SK-N-SH treated with all-trans-retinoic acid at 6 μM for 48 hours (cell line): ENCODE measurements at regions not wholly inside any gene's neighbourhood (a gene's known extent, or its start where the extent isn't known, plus 50 kb on each side); places are given as distances from the start of the nearest gene placed in this dataset.

ENCODE experiments used
- ATAC-seq: fragments of 200-7000 bp; cut with Tn5 transposase; 3 replicates; pipeline ENCODE4 v1.9.1; 2020; ENCODE audit warnings: mild to moderate bottlenecking, moderate library complexity
- ARNTL ChIP-seq: fragments of 450-650 bp; formaldehyde crosslinking; IDR thresholded peaks from 2 replicates; pipeline ENCODE4 v1.5.0; 2020; ENCODE audit warnings: low read depth, mild to moderate bottlenecking, moderate library complexity, borderline replicate concordance
- BACH2 ChIP-seq: fragments of 250-450 bp; sonication (Bioruptor Pico); IDR thresholded peaks from 2 replicates; pipeline ENCODE4 v1.9.0; 2021; ENCODE audit warnings: mild to moderate bottlenecking, borderline replicate concordance
- CREB5 ChIP-seq: fragments of 250-450 bp; sonication (Bioruptor Pico); IDR thresholded peaks from 2 replicates; pipeline ENCODE4 v1.5.1; 2020; ENCODE audit warnings: low read depth, mild to moderate bottlenecking, moderate library complexity
- CSDC2 ChIP-seq: fragments of 250-450 bp; sonication (Bioruptor Pico); IDR thresholded peaks from 2 replicates; pipeline ENCODE4 v1.5.0; 2020; ENCODE audit warnings: mild to moderate bottlenecking, moderate library complexity
- CSRNP3 ChIP-seq: fragments of 250-450 bp; sonication (Bioruptor Pico); IDR thresholded peaks from 2 replicates; pipeline ENCODE4 v1.5.1; 2021; ENCODE audit warnings: mild to moderate bottlenecking, moderate library complexity
- ESRRG ChIP-seq: fragments of 250-450 bp; sonication (Bioruptor Pico); IDR thresholded peaks from 2 replicates; pipeline ENCODE4 v1.6.1; 2021; ENCODE audit warnings: mild to moderate bottlenecking
- GLIS3 ChIP-seq: fragments of 250-450 bp; sonication (Bioruptor Pico); IDR thresholded peaks from 2 replicates; pipeline ENCODE4 v1.5.0; 2020; ENCODE audit warnings: mild to moderate bottlenecking, moderate library complexity
- ISL1 ChIP-seq: fragments of 250-450 bp; sonication (Bioruptor Pico); IDR thresholded peaks from 2 replicates; pipeline ENCODE4 v2.1.2; 2022; ENCODE audit warnings: mild to moderate bottlenecking, moderate library complexity
- PATZ1 ChIP-seq: fragments of 250-450 bp; sonication (Bioruptor Pico); IDR thresholded peaks from 2 replicates; pipeline ENCODE4 v1.8.0; 2020; ENCODE audit warnings: mild to moderate bottlenecking, moderate library complexity, borderline replicate concordance
- POU6F1 ChIP-seq: fragments of 250-450 bp; sonication (Bioruptor Pico); IDR thresholded peaks from 2 replicates; pipeline ENCODE4 v1.8.0; 2021; ENCODE audit warnings: low read depth, mild to moderate bottlenecking, moderate library complexity, borderline replicate concordance
- PPARA ChIP-seq: fragments of 250-450 bp; sonication (Bioruptor Pico); IDR thresholded peaks from 2 replicates; pipeline ENCODE4 v1.5.0; 2020; ENCODE audit warnings: mild to moderate bottlenecking, borderline replicate concordance
- RARB ChIP-seq: fragments of 250-450 bp; sonication (Bioruptor Pico); IDR thresholded peaks from 2 replicates; pipeline ENCODE4 v1.8.0; 2021; ENCODE audit warnings: mild to moderate bottlenecking, moderate library complexity
- SNAI2 ChIP-seq: fragments of 250-450 bp; sonication (Bioruptor Pico); IDR thresholded peaks from 2 replicates; pipeline ENCODE4 v1.5.0; 2020; ENCODE audit warnings: mild to moderate bottlenecking, moderate library complexity
- TCF4 ChIP-seq: fragments of 250-450 bp; sonication (Bioruptor Pico); IDR thresholded peaks from 2 replicates; pipeline ENCODE4 v1.8.0; 2021; ENCODE audit warnings: mild to moderate bottlenecking, moderate library complexity, borderline replicate concordance
- TOX ChIP-seq: fragments of 250-450 bp; sonication (Bioruptor Pico); IDR thresholded peaks from 2 replicates; pipeline ENCODE4 v1.8.0; 2021; ENCODE audit warnings: mild to moderate bottlenecking, moderate library complexity, borderline replicate concordance
- TSHZ2 ChIP-seq: fragments of 250-450 bp; sonication (Bioruptor Pico); IDR thresholded peaks from 2 replicates; pipeline ENCODE4 v1.5.0; 2020; ENCODE audit warnings: mild to moderate bottlenecking, moderate library complexity
- ZC3H10 ChIP-seq: fragments of 250-450 bp; sonication (Bioruptor Pico); IDR thresholded peaks from 2 replicates; pipeline ENCODE4 v1.5.1; 2021; ENCODE audit warnings: mild to moderate bottlenecking, moderate library complexity
- ZFP3 ChIP-seq: fragments of 250-450 bp; sonication (Bioruptor Pico); IDR thresholded peaks from 2 replicates; pipeline ENCODE4 v1.5.0; 2020; ENCODE audit warnings: mild to moderate bottlenecking, moderate library complexity
- ZFP30 ChIP-seq: fragments of 450-650 bp; formaldehyde crosslinking; IDR thresholded peaks from 2 replicates; pipeline ENCODE4 v1.5.0; 2022; ENCODE audit warnings: mild to moderate bottlenecking, moderate library complexity
- ZNF565 ChIP-seq: fragments of 450-650 bp; formaldehyde crosslinking; conservative IDR thresholded peaks from 2 replicates; pipeline ENCODE4 v1.5.0; 2020; ENCODE audit warnings: low read depth, mild to moderate bottlenecking, moderate library complexity
- ZNF70 ChIP-seq: fragments of 450-650 bp; formaldehyde crosslinking; IDR thresholded peaks from 2 replicates; pipeline ENCODE4 v1.5.0; 2020; ENCODE audit warnings: mild to moderate bottlenecking, moderate library complexity
- ZNF8 ChIP-seq: fragments of 450-650 bp; formaldehyde crosslinking; IDR thresholded peaks from 2 replicates; pipeline ENCODE4 v1.5.0; 2020; ENCODE audit warnings: mild to moderate bottlenecking, moderate library complexity

- no peak; the same call in 2 of the 3 replicates for ATAC-seq
- TF ChIP-seq ZC3H10 (CRISPR knock-in tag), result no peak
- no peak for TF ChIP-seq ARNTL (CRISPR knock-in tag)
- no peak for TF ChIP-seq ESRRG (CRISPR knock-in tag)
- no peak for TF ChIP-seq POU6F1 (CRISPR knock-in tag)
- TF ChIP-seq SNAI2 (CRISPR knock-in tag), result no peak
- no peak for TF ChIP-seq BACH2 (CRISPR knock-in tag)
- TF ChIP-seq ZNF70 (CRISPR knock-in tag), result no peak
- no peak for TF ChIP-seq ZFP30 (CRISPR knock-in tag)
- TF ChIP-seq TSHZ2 (CRISPR knock-in tag), result no peak
- TF ChIP-seq GLIS3 (CRISPR knock-in tag), result no peak
- TF ChIP-seq PPARA, result no peak
- TF ChIP-seq ISL1 (CRISPR knock-in tag), result no peak
- TF ChIP-seq ZNF565 (CRISPR knock-in tag), result no peak
- no peak for TF ChIP-seq ZNF8 (CRISPR knock-in tag)
- TF ChIP-seq ZFP3 (CRISPR knock-in tag), result no peak
- TF ChIP-seq TOX, result no peak
- TF ChIP-seq RARB (CRISPR knock-in tag), result no peak
- no peak for TF ChIP-seq CSDC2 (CRISPR knock-in tag)
- TF ChIP-seq TCF4 (CRISPR knock-in tag), result no peak
Observed at GRCh38 chr2:118705032-118705431, 142.4 kb downstream of the EN1 start.

- TF ChIP-seq ZC3H10 (CRISPR knock-in tag) (no peak), PATZ1 (CRISPR knock-in tag) (no peak), ESRRG (CRISPR knock-in tag) (no peak), CREB5 (CRISPR knock-in tag) (no peak), ARNTL (CRISPR knock-in tag) (no peak), TCF4 (CRISPR knock-in tag) (no peak), TOX (no peak), PPARA (no peak), ZNF70 (CRISPR knock-in tag) (no peak), CSDC2 (CRISPR knock-in tag) (no peak), CSRNP3 (CRISPR knock-in tag) (no peak), ZFP3 (CRISPR knock-in tag) (no peak), ZFP30 (CRISPR knock-in tag) (no peak), GLIS3 (CRISPR knock-in tag) (no peak), BACH2 (CRISPR knock-in tag) (no peak)
- no peak for ATAC-seq
Observed at GRCh38 chr2:118699447-118700175, 147.8 kb downstream of the EN1 start.
